ENCODE measurements at regions not wholly inside any gene's neighbourhood (a gene's known extent, or its start where the extent isn't known, plus 50 kb on each side); places are given as distances from the start of the nearest gene placed in this dataset.

- Histone ChIP-seq H3K4me2 (ENCODE audit: low read depth, low read length) (no peak overlapping the region), H3K27me3 (replicated peaks; ENCODE audit: insufficient read depth, low read length) (no peaks in the 10 kb centered on the region), H4K20me1 (ENCODE audit: insufficient read depth, low read length) (no peaks in the 10 kb centered on the region), H2AFZ (ENCODE audit: low read length) (no peak overlapping the region), H3K27ac (ENCODE audit: low read length) (no peak overlapping the region), H3K9me2 (replicated peaks; ENCODE audit: insufficient read depth, low read length) (no peaks in the 10 kb centered on the region), H3K9ac (ENCODE audit: low read length) (no peak overlapping the region), H3K4me1 (ENCODE audit: low read length) (peaks cover 5% of the 10 kb centered on the region), H3K79me2 (ENCODE audit: low read length) (no peaks in the 10 kb centered on the region), H3K4me3 (ENCODE audit: low read length) (no peak overlapping the region), H3K9me3 (replicated peaks; ENCODE audit: insufficient read depth, low read length) (no peaks in the 10 kb centered on the region), H3F3A (ENCODE audit: insufficient read depth, low read length) (no peaks in the 10 kb centered on the region), H3K36me3 (replicated peaks; ENCODE audit: insufficient read depth, low read length) (no peaks in the 10 kb centered on the region)
- TF ChIP-seq EZH2 (optimal IDR thresholded peaks at IDR 0.05; ENCODE audit: low read depth, low read length), result no peak
- TF ChIP-seq EZH2phosphoT487 (IDR thresholded peaks at IDR 0.05; ENCODE audit: low read length), result no peak
- no peak for TF ChIP-seq CTCF (IDR thresholded peaks at IDR 0.05; ENCODE audit: low read length)
- no peak for DNase-seq
These were observed 320.3 kb upstream of the EDNRB start for GRCh38 chr13:78238911-78239310.

GRCh38 chr13:78228940-78229339 lies 310.3 kb upstream of the EDNRB start:
- no peak for DNase-seq
- Histone ChIP-seq H3K27ac (ENCODE audit: low read length) (no peak overlapping the region), H3K9me3 (replicated peaks; ENCODE audit: insufficient read depth, low read length) (no peaks in the 10 kb centered on the region), H3K79me2 (ENCODE audit: low read length) (no peaks in the 10 kb centered on the region), H2AFZ (ENCODE audit: low read length) (no peak overlapping the region), H3K4me1 (ENCODE audit: low read length) (no peaks in the 10 kb centered on the region), H3K27me3 (replicated peaks; ENCODE audit: insufficient read depth, low read length) (no peaks in the 10 kb centered on the region), H3F3A (ENCODE audit: insufficient read depth, low read length) (no peaks in the 10 kb centered on the region), H3K9me2 (replicated peaks; ENCODE audit: insufficient read depth, low read length) (no peaks in the 10 kb centered on the region), H4K20me1 (ENCODE audit: insufficient read depth, low read length) (no peaks in the 10 kb centered on the region), H3K9ac (ENCODE audit: low read length) (no peak overlapping the region), H3K4me3 (ENCODE audit: low read length) (no peak overlapping the region), H3K4me2 (ENCODE audit: low read depth, low read length) (no peak overlapping the region), H3K36me3 (replicated peaks; ENCODE audit: insufficient read depth, low read length) (no peaks in the 10 kb centered on the region)
- TF ChIP-seq EZH2 (optimal IDR thresholded peaks at IDR 0.05; ENCODE audit: low read depth, low read length) (no peak), CTCF (IDR thresholded peaks at IDR 0.05; ENCODE audit: low read length) (no peak), EZH2phosphoT487 (IDR thresholded peaks at IDR 0.05; ENCODE audit: low read length) (no peak)

GRCh38 chr13:78228211-78228610 lies 309.6 kb upstream of the EDNRB start:
- no peaks in the 10 kb centered on the region for H3K9me2 ChIP-seq (replicated peaks; ENCODE audit: insufficient read depth, low read length)
- H3K27ac ChIP-seq (ENCODE audit: low read length), result no peak overlapping the region
- DNase-seq, result no peak
- H3K9me3 ChIP-seq (replicated peaks; ENCODE audit: insufficient read depth, low read length), result no peaks in the 10 kb centered on the region
- H3K4me2 ChIP-seq (ENCODE audit: low read depth, low read length), result no peak overlapping the region
- no peaks in the 10 kb centered on the region for H3K79me2 ChIP-seq (ENCODE audit: low read length)
- H3F3A ChIP-seq (ENCODE audit: insufficient read depth, low read length), result no peaks in the 10 kb centered on the region
- H3K27me3 ChIP-seq (replicated peaks; ENCODE audit: insufficient read depth, low read length), result no peaks in the 10 kb centered on the region
- H3K4me1 ChIP-seq (ENCODE audit: low read length), result no peaks in the 10 kb centered on the region
- no peak overlapping the region for H3K9ac ChIP-seq (ENCODE audit: low read length)
- H3K4me3 ChIP-seq (ENCODE audit: low read length), result no peak overlapping the region
- H4K20me1 ChIP-seq (ENCODE audit: insufficient read depth, low read length), result no peaks in the 10 kb centered on the region
- no peaks in the 10 kb centered on the region for H3K36me3 ChIP-seq (replicated peaks; ENCODE audit: insufficient read depth, low read length)
- no peak for TF ChIP-seq CTCF (IDR thresholded peaks at IDR 0.05; ENCODE audit: low read length)
- no peak overlapping the region for H2AFZ ChIP-seq (ENCODE audit: low read length)

GRCh38 chr13:78227709-78228108 lies 309.1 kb upstream of the EDNRB start:
- Histone ChIP-seq H3K4me1 (ENCODE audit: low read length) (no peaks in the 10 kb centered on the region), H3K27ac (ENCODE audit: low read length) (no peak overlapping the region), H3K9ac (ENCODE audit: low read length) (no peak overlapping the region), H3K9me2 (replicated peaks; ENCODE audit: insufficient read depth, low read length) (no peaks in the 10 kb centered on the region), H3K4me3 (ENCODE audit: low read length) (no peak overlapping the region), H3K27me3 (replicated peaks; ENCODE audit: insufficient read depth, low read length) (no peaks in the 10 kb centered on the region), H3K4me2 (ENCODE audit: low read depth, low read length) (no peak overlapping the region), H3K36me3 (replicated peaks; ENCODE audit: insufficient read depth, low read length) (no peaks in the 10 kb centered on the region), H3K9me3 (replicated peaks; ENCODE audit: insufficient read depth, low read length) (no peaks in the 10 kb centered on the region), H3F3A (ENCODE audit: insufficient read depth, low read length) (no peaks in the 10 kb centered on the region), H2AFZ (ENCODE audit: low read length) (no peak overlapping the region), H4K20me1 (ENCODE audit: insufficient read depth, low read length) (no peaks in the 10 kb centered on the region), H3K79me2 (ENCODE audit: low read length) (no peaks in the 10 kb centered on the region)
- no peak for TF ChIP-seq EZH2 (optimal IDR thresholded peaks at IDR 0.05; ENCODE audit: low read depth, low read length)
- no peak for TF ChIP-seq CTCF (IDR thresholded peaks at IDR 0.05; ENCODE audit: low read length)
- TF ChIP-seq EZH2phosphoT487 (IDR thresholded peaks at IDR 0.05; ENCODE audit: low read length), result no peak
- DNase-seq, result no peak

All from MM.1S (cell line).